B cell (primary cell): ENCODE measurements at regions not wholly inside any gene's neighbourhood (a gene's known extent, or its start where the extent isn't known, plus 50 kb on each side); places are given as distances from the start of the nearest gene placed in this dataset.

Experiments used
- ATAC-seq: fragments of 200-7000 bp; cut with Tn5 transposase; one replicate; pipeline ENCODE4 v1.10.0; 2021; ENCODE audit warnings: low read depth, mild to moderate bottlenecking, moderate number of reproducible peaks, moderate library complexity
- CTCF ChIA-PET: fragments of 350-600 bp; sonication (Branson Sonifier 250); formaldehyde crosslinking; loops from one replicate; lab custom pipeline; 2021; ENCODE audit warnings: antibody characterized with exemption, inconsistent platforms; lab: Charles Lee
- POLR2A ChIA-PET: fragments of 350-600 bp; sonication (Branson Sonifier 250); formaldehyde crosslinking; loops from one replicate; lab custom pipeline; 2021; ENCODE audit warnings: antibody characterized with exemption; lab: Charles Lee
- DNase-seq: peaks from one replicate; pipeline ENCODE4 v3.0.0; 2013
- H2AFZ ChIP-seq: 2 replicates; pipeline ENCODE4 v1.6.1; 2012; ENCODE audit warnings: mild to moderate bottlenecking, low read depth, low read length; ENCODE audit not compliant: insufficient read depth, poor library complexity, severe bottlenecking
- H3K27ac ChIP-seq, 2 donors: 1 replicate in 1 of 2; 2 replicates in 1 of 2; pipeline ENCODE4 v1.5.1; 2012 to 2013; ENCODE audit warnings: low read length in 2 of 2, mild to moderate bottlenecking in 2 of 2, moderate library complexity in 1 of 2
- H3K27me3 ChIP-seq, 4 experiments: fragments of 200-600 bp in 1 of 4; sonication (generic) in 1 of 4; replicated peaks in 1 of 4; 1 replicate in 2 of 4; 2 replicates in 2 of 4; pipeline versions ENCODE4 v1.6.1 to v1.7.0; 2013 to 2016; ENCODE audit warnings: low read length in 3 of 4, mild to moderate bottlenecking in 2 of 4, mixed read lengths in 1 of 4, moderate library complexity in 1 of 4; ENCODE audit not compliant: insufficient read depth in 4 of 4, control insufficient read depth in 3 of 4; ENCODE audit errors: control extremely low read depth in 1 of 4
- H3K36me3 ChIP-seq, 2 experiments: replicated peaks in 1 of 2; 1 replicate in 1 of 2; 2 replicates in 1 of 2; pipeline versions ENCODE4 v1.6.1 to v1.7.1; 2013; ENCODE audit warnings: low read length in 1 of 2; ENCODE audit not compliant: insufficient read depth in 2 of 2, control insufficient read depth in 1 of 2; ENCODE audit errors: control extremely low read depth in 1 of 2, extremely low read depth in 1 of 2
- H3K4me1 ChIP-seq, 2 donors: fragments of 200-600 bp in 1 of 2; sonication (generic) in 1 of 2; 1 replicate in 1 of 2; 2 replicates in 1 of 2; pipeline versions ENCODE4 v1.5.1 to v1.6.1; 2013 to 2017; ENCODE audit warnings: low read length in 2 of 2; ENCODE audit not compliant: control insufficient read depth in 2 of 2, insufficient read depth in 2 of 2
- H3K4me2 ChIP-seq: replicated peaks from 2 replicates; pipeline ENCODE3; 2012; ENCODE audit warnings: mild to moderate bottlenecking, low read depth, low read length; ENCODE audit not compliant: poor library complexity, severe bottlenecking
- H3K4me3 ChIP-seq, 5 experiments: fragments of 200-600 bp in 1 of 5; sonication (generic) in 1 of 5; 1 replicate in 3 of 5; 2 replicates in 2 of 5; pipeline versions ENCODE4 v1.5.1 to v1.7.0; 2011 to 2016; ENCODE audit warnings: low read length in 4 of 5, mild to moderate bottlenecking in 4 of 5, low read depth in 2 of 5, control low read depth in 1 of 5, moderate library complexity in 1 of 5; ENCODE audit not compliant: insufficient read depth in 1 of 5; ENCODE audit errors: control extremely low read depth in 1 of 5, extremely low read depth in 1 of 5
- H3K79me2 ChIP-seq: fragments of 200-600 bp; sonication (generic); one replicate; pipeline ENCODE4 v1.6.0; 2016; ENCODE audit warnings: low read length; ENCODE audit not compliant: control insufficient read depth, insufficient read depth
- H3K9ac ChIP-seq: fragments of 200-600 bp; sonication (generic); 2 replicates; pipeline ENCODE4 v1.6.1; 2017; ENCODE audit warnings: mild to moderate bottlenecking, low read length, moderate library complexity
- H3K9me3 ChIP-seq, 3 donors: one replicate each; pipeline versions ENCODE4 v1.6.1 to v1.7.1; 2013; ENCODE audit warnings: low read length in 2 of 3; ENCODE audit not compliant: control insufficient read depth in 2 of 3, insufficient read depth in 1 of 3; ENCODE audit errors: control extremely low read depth in 1 of 3
- H4K20me1 ChIP-seq: 2 replicates; pipeline ENCODE4 v1.6.0; 2012; ENCODE audit warnings: mild to moderate bottlenecking, low read length; ENCODE audit not compliant: insufficient read depth, control insufficient read depth, poor library complexity, severe bottlenecking
- H3K27ac Mint-ChIP-seq: one replicate; pipeline ENCODE4 v1.8.0; 2021; ENCODE audit warnings: mixed read lengths
- H3K27me3 Mint-ChIP-seq: one replicate; pipeline ENCODE4 v1.8.0; 2021; ENCODE audit warnings: mixed read lengths
- H3K4me1 Mint-ChIP-seq: one replicate; pipeline ENCODE4 v1.8.0; 2021; ENCODE audit warnings: mixed read lengths
- H3K4me3 Mint-ChIP-seq: one replicate; pipeline ENCODE4 v1.8.0; 2021; ENCODE audit warnings: mixed read lengths
- H3K9me3 Mint-ChIP-seq: one replicate; pipeline ENCODE4 v1.8.0; 2022; ENCODE audit warnings: mixed read lengths; ENCODE audit not compliant: insufficient read depth
- EZH2 ChIP-seq: IDR thresholded peaks from 2 replicates; pipeline ENCODE4 v1.6.1; 2012; ENCODE audit warnings: borderline replicate concordance, low read depth, mild to moderate bottlenecking, moderate library complexity, low read length; ENCODE audit not compliant: insufficient read depth, poor library complexity, severe bottlenecking
- WGBS: methylation state at CpG from one replicate; pipeline ENCODE4 v1.1.5; 2013; ENCODE audit warnings: missing lambda C conversion rate; ENCODE audit not compliant: insufficient coverage; 5-methylcytosine and 5-hydroxymethylcytosine counted together
- intact Hi-C: fragments of 100-400 bp; cut with micrococcal nuclease; formaldehyde crosslinking; loops from one replicate; pipeline ENCODE4 v1.10.0; 2022
- TF ChIP-seq, protein P1 (sequence below): fragments of 200-600 bp; IDR thresholded peaks from one replicate; pipeline ENCODE4 v1.8.0; 2022; ENCODE audit warnings: antibody characterized with exemption, mild to moderate bottlenecking

GRCh38 chr14:97891515-97891914, 1094.3 kb downstream of the VRK1 start:
- no peaks in the 10 kb centered on the region for H3K4me1 ChIP-seq
- 86% methylated on average over 1 of the region's 2 CpGs for WGBS
- no peaks in the 10 kb centered on the region for H3K9me3 Mint-ChIP-seq
- ATAC-seq (no peak), DNase-seq (no peak)
- H3K4me3 ChIP-seq, result no peak overlapping the region
- H3K4me3 Mint-ChIP-seq, result no peak overlapping the region
- H4K20me1 ChIP-seq, result no peaks in the 10 kb centered on the region
- no peak overlapping the region for H3K27ac ChIP-seq
- ChIA-PET POLR2A (no interaction called here), CTCF (no interaction called here)
- no peaks in the 10 kb centered on the region for H3K27me3 Mint-ChIP-seq
- H3K79me2 ChIP-seq, result no peaks in the 10 kb centered on the region
- H3K36me3 ChIP-seq, result no peaks in the 10 kb centered on the region
- no peak overlapping the region for H2AFZ ChIP-seq
- no peaks in the 10 kb centered on the region for H3K4me1 Mint-ChIP-seq
- H3K9me3 ChIP-seq, result peaks cover 0 to 22% (median 0%) of the 10 kb centered on the region in 3 donors
- no peak overlapping the region for H3K4me2 ChIP-seq
- intact Hi-C loops, result no loop called here
- H3K27ac Mint-ChIP-seq, result no peak overlapping the region
- H3K9ac ChIP-seq, result no peak overlapping the region
- TF ChIP-seq, protein P1, sequence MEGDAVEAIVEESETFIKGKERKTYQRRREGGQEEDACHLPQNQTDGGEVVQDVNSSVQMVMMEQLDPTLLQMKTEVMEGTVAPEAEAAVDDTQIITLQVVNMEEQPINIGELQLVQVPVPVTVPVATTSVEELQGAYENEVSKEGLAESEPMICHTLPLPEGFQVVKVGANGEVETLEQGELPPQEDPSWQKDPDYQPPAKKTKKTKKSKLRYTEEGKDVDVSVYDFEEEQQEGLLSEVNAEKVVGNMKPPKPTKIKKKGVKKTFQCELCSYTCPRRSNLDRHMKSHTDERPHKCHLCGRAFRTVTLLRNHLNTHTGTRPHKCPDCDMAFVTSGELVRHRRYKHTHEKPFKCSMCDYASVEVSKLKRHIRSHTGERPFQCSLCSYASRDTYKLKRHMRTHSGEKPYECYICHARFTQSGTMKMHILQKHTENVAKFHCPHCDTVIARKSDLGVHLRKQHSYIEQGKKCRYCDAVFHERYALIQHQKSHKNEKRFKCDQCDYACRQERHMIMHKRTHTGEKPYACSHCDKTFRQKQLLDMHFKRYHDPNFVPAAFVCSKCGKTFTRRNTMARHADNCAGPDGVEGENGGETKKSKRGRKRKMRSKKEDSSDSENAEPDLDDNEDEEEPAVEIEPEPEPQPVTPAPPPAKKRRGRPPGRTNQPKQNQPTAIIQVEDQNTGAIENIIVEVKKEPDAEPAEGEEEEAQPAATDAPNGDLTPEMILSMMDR, result no peak
- no peak for TF ChIP-seq EZH2
- H3K27me3 ChIP-seq, result no peaks in the 10 kb centered on the region

DNA sequence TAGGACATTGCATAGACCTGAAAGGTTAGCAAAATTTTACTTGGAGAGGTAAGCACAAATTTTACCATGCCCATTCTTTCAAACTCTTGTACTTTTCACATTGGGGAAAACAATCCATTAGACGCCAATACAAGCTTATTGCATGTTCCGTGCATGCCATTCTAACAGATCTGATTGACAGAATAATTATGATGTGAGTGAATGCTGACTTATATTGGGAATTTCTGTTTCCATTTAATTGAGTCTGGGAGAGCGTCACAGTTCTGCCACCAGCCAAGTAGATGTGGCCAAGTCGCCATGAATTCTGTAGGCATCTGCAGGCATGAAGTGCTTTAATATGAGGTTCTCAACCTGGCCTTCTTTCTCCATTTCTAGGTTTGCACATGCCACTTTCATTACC, 1097.4 kb downstream of the VRK1 start:
- Mint-ChIP-seq H3K4me1 (no peaks in the 10 kb centered on the region), H3K27ac (no peak overlapping the region), H3K4me3 (no peak overlapping the region), H3K9me3 (no peaks in the 10 kb centered on the region), H3K27me3 (no peaks in the 10 kb centered on the region)
- Histone ChIP-seq H3K79me2 (no peaks in the 10 kb centered on the region), H3K4me2 (no peak overlapping the region), H3K9ac (no peak overlapping the region), H3K4me3 (no peak overlapping the region), H3K36me3 (no peaks in the 10 kb centered on the region), H3K9me3 (peaks cover 0 to 15% (median 0%) of the 10 kb centered on the region in 3 donors), H2AFZ (no peak overlapping the region), H3K27ac (no peak overlapping the region), H3K27me3 (no peaks in the 10 kb centered on the region), H4K20me1 (no peaks in the 10 kb centered on the region), H3K4me1 (no peaks in the 10 kb centered on the region)
- ChIA-PET POLR2A (no interaction called here), CTCF (no interaction called here)
- WGBS, result 100% methylated on average over 1 of the region's 4 CpGs
- ATAC-seq (no peak), DNase-seq (no peak)
- intact Hi-C loops, result no loop called here
- TF ChIP-seq, protein P1, result no peak
- no peak for TF ChIP-seq EZH2
